Cerebellar cortex (tissue), 1 donor: ENCODE measurements at regions not wholly inside any gene's neighbourhood (a gene's known extent, or its start where the extent isn't known, plus 50 kb on each side); places are given as distances from the start of the nearest gene placed in this dataset.
"Not testable (repeated sequence)": the region's sequence is repeated elsewhere in the genome, so short reads cannot be mapped to it uniquely, and the experiment has no call there.

Experiments
- DNase-seq: peaks from one replicate; pipeline ENCODE4 v3.0.0-alpha.2; 2015; ENCODE audit warnings: low spot score

GRCh38 chr3:137300703-137301102, 342.9 kb downstream of the IL20RB start:
- DNase-seq, result no peak

- DNase-seq, result no peak
These were observed 346.7 kb downstream of the IL20RB start for GRCh38 chr3:137304313-137305056.

GRCh38 chr3:137324114-137324513, 366.3 kb downstream of the IL20RB start:
- DNase-seq, result no peak

DNA sequence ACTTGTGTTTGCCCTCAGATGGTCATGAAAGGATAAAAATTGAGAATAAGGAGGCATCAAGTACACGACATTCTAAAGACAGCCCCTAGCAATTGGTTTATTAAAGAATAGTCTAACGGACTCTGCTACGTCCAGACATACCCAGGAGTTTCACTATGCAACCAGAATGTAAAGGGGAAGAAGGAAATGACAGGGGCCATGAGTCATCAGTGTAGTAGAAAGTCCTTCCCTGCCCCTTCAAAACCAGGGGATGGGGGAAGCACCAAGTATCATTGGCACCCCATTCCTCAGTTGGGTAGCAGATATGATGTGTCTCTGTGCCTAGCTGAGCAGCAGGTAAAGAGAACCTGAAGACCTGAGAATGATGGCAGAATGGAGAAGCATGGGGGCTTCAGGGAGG, 367.4 kb downstream of the IL20RB start:
- DNase-seq, result no peak

- DNase-seq, result no peak
These were observed 368.2 kb downstream of the IL20RB start for GRCh38 chr3:137325934-137326333.

DNA sequence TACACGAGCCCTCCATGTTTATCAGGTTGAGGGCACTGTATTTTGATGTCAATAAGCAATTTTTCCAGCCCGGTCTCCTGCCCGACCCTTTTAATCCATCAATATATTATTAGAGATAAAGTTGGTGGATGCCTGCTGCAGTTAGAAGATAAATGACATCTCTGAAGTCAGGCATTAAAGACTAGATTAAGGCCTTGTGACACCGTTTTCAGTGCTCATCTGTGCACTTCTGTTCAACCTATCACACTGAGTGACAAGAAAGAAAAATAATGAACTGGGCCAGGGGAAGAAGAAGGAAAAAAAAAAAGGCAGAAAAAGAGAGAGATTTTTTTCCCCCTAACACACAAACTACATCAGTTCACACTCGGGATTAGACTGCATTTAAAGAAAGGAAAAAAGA, 371.8 kb downstream of the IL20RB start:
- no peak for DNase-seq

DNA sequence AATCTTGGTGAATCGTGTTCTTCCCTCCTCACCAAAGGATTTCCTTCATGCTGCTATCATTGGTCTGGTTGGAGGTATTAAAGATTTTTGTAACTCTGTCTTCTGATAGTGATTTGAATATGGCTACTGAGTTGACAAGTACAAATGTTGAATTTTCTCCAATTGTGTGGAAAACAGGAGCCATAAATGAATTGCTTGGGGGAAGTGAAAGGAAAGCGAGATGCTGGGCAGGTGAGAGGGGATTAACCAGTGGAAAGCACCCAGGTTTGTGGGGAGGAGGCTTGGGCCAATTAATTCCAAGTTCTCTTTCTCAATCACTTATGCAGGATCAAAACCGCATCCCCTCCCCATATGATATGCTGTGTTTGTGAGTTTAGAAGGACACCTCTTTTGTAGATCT, 372.5 kb downstream of the IL20RB start:
- no peak for DNase-seq

DNA sequence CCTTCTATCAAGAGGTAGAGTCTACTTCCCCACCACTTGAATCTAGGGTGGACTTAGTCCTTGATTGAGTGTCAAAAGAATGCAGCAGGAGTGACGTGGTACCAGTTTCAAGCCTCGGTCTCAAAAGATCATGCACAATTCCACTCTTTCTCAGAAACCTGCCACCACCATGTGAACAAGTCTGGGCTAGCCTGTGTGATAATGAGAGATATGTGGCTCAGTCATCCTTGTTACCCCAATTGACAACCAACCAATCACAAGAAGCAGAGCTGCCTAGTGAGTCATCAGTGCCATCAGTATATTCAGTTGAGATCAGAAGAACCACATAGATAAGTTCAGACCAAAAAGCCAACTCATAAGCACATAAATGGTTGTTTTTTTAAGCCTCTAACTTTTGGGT, 374.5 kb downstream of the IL20RB start:
- no peak for DNase-seq

DNA sequence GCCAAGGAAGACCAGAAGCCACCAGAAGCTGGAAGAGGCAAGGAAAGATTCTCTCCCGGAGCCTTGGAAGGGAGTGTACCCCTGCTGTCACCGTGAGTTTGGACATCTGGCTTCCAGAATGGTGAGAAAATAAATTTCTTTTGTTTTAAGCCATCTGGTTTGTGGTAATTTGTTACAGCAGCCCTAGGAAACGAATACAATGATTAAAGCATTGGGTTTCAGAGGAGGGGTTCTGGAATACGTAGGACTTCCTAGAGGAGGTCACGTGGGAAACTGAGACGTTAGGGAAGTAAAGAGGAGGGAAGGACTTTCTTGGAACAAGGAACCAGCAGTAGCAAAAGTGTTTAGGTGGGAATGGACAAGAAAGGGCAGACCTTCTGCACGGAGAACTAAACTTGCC, 377.7 kb downstream of the IL20RB start:
- DNase-seq, result no peak

DNA sequence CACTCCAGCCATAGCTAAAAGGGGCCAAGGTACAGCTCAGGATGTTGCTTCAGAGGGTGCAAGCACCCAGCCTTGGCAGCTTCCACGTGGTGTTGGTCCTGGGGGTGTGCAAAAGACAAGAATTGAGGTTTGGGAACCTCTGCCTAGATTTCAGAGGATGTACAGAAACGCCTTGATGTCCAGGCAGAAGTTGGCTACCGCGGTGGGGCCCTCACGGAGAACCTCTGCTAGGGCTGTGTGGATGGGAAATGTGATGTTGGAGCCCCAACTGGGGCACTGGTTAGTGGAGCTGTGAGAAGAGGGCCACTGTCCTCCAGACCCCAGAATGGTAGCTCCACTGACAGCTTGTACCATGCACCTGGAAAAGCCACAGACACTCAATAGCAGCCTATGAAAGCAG, 380.6 kb downstream of the IL20RB start:
- not testable (repeated sequence) for DNase-seq

GRCh38 chr3:137343283-137343682, 385.5 kb downstream of the IL20RB start:
- DNase-seq, result no peak

DNA sequence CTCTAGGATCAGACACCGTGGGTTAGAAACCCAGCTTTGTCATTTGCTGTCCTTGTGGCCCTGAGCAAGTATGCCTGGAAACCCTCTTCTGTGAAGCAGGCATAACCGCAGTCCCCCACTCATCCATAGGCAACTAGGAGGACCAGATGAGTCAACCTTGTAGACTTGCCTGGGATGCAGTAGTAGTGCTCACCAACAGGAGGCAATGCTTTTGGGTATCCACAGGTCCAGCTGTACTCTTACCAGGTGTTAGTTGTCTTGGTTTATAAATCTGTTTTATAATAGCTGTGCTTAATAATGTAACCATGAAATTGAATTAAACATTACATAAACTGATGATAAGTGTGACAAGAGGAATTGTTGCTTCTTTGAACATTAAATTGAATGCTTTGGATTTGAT, 389.3 kb downstream of the IL20RB start:
- no peak for DNase-seq

GRCh38 chr3:137347817-137348368, 390.1 kb downstream of the IL20RB start:
- no peak for DNase-seq

DNA sequence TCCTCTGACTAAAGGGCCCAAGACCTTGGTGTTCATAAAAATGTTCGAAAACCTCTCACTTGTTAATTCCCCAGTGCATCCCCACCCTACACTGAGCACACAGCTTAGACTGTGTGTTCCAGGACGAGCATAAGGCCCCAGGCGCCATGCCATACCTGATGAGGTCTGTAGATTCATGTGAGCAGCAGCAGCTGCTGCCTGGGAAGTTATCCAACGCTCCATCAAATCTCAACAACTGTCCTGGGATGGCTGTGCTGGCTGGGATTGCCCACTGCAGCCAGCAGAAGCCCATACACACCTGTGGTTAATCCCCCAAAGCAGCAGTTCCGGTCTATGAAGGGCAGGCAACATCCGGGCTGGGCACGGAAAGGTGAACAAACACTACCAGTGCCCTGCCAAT, 391.2 kb downstream of the IL20RB start:
- no peak for DNase-seq

DNA sequence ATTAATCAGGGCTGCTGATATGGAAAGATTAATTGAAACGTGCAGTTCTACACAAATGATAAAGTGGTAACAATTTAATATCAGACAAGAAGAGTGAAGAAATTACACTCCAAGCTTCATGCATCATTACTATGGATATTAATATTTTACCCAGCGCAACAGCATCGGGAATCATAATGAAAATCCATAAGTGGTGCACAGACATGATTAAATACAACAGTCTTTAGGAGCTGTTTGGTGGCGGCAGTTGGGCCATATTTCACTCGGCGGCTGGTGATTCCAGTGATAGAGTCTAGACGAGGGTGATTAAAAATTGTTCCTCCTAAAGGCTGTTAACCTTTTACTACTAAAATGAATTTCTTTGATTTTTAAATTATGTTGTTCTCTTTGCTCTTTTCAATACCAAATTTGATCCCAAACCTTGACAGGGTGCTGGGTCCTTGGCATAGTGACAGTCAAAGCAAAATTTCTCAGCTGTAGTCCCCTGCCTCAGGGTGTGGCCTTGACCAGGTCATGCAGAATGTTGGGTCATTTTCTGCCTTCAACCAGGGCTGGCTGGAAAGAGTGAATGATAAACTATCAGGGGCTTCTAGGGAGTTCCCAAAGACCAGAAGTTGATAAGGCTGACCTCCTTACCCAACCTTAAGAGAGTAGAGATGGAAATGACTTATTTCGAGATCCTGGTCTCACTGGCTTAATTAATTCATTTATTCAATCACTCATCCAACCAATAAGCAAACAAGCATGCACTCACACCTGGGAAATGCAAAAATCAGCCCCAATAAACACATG, 392.0 kb downstream of the IL20RB start:
- no peak for DNase-seq

DNA sequence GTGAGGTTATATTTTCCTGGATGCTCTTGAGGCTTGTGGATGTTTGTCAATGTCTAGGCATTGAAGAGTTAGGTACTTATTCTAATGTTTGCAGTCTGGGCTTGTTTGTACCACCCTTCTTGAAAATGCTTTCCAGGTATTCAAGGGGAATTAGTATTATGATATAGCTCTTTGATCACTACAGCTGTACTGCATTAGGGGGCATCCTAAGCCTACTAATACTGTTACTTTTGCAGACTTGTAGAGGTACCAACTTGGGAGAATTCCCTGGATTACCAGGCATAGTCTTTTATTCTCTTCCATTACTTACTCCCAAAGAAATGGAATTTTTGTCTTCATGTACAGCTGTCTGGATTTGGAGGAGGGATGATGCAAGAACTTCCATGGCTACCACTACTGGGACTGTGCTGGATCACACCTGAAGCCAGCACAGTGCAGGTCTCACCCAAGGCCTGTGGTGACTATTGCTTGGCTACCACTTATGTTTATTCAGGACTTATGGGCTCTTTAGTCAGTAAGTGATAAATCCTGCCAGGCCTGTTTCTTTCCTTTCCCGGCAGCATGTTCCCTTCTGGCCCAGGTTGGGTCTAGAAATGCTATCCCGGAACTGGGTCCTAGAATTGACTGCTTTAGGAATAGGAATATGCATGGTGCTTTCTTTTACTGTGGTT, 402.9 kb downstream of the IL20RB start:
- no peak for DNase-seq

GRCh38 chr3:137382005-137382594, 382.0 kb upstream of the SOX14 start:
- no peak for DNase-seq

DNA sequence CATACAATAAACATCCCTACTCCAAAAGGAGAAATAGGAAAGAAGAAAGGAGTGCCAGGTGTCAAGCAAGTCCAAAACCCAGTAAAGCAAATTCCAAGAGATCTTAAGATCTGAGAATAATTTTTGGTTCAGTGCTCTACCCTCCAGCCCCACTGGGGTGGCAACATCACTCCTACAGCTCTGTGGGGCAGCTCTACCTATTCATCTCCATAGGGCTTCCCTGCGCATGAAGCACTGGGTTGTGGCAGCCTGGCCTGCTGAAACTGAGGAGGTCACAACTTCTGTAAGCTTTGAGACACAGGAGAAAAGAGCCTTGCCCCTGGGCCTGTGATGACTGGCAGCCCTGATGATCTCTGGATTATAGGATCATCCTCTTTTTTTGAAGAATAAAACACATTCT, 378.2 kb upstream of the SOX14 start:
- DNase-seq, result no peak

DNA sequence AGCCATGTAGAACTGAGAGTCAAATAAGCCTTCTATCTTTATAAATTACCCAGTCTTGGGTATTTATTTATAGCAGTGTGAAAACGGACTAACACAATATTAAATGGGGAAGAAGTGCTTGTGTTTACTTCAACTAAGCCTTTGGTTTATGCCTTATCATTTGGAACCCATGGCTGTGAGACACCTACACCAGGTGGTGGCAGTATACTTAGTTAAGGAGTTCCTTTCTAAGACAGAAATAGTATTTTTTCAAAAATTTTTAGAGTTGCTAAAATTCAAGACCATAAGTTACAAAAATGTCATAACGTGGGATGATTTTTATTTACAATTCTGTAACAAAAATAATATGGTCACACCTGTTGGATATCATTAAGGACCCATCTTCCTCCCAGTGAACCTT, 354.5 kb upstream of the SOX14 start:
- no peak for DNase-seq

DNA sequence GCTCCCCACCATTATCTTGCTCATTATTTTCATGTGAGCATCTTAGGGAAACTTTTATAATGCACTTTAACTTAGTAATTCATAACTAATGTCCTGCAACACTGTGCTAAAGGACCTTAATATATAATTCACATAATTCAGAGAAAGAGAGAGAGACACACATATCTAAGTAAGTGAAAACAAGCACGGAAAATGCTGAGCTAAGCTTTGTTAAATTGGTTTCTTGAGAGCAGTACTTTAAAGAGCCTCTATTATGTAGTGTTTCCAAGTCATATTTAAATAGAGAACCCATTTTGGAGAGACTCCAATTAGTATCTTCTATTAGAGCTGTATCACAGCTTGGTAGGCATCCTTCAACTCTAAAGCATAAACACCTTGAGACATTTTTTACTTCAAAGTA, 354.1 kb upstream of the SOX14 start:
- DNase-seq, result no peak

DNA sequence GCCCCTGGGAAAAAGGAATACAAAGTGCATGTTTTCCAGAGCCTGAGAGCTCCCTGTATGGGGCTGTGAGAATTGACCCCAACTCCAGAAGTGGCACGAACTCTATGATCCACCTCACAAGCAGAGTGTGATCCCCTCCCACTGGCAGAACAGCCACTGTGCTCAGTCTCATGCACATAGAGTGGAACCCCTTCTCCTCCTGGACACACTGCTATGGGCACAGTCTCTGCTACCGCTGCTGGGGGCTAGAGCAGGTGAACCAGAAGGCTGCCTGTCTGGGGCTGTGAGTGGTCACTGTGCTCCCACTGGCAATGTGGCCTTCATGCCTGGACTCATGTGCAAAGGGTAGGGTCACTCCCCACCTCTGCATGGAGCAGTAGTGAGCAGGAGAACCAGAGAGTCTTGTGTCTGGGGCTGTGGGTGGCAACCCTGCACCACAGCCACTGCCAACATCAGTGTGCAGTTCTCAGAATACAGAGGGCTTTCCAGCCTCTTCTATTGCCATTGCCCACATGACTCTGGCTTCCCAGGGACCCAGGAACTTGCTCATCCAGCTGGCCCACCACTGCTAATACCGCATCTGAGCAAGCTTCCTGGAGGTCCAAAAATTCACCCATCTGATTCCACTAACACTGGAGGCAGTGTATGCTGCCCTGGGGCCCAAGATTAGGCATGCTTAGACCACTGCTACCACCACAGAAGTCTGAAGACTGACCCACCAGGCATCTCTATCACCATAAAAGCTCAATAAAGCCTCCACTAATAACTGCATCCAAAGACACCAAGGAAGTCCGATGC, 343.7 kb upstream of the SOX14 start:
- no peak for DNase-seq

- no peak for DNase-seq
These were observed 325.6 kb upstream of the SOX14 start for GRCh38 chr3:137438561-137438960.
